ENCODE measurements at regions not wholly inside any gene's neighbourhood (a gene's known extent, or its start where the extent isn't known, plus 50 kb on each side); places are given as distances from the start of the nearest gene placed in this dataset.

DNA sequence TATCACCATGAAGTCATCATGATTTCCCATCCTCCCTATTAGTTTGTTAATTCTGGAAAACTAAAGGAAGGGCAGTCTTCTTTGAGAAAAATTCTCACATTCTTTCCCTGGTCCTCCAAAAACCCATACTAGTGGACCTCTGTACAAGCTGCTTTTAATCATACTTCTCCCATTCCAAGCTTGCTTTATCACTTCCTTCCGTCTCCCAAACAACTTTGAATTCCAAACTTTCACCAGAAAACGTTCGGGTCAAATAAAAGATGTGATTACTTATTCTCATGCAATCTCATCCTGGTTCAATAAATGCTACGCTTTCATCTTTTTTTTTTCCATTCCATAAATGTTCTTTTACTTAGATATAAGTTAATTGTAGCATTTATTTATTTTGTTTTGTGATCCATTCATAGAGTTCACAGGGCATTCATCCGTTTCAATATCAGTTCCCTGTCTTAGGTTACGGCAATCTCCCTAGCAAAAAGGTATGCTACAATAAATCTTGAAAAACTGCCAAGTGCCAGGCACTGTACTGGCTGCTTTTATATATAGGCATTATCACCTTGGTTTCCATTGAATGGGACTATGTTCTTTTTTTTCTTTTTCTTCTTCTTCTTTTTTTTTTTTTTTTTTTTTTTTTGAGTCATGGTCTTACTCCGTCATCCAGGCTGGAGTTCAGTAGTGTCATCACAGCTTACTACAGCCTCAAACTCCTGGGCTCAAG, 100.2 kb upstream of the GREM2 start:
- H3K4me2 ChIP-seq (ENCODE audit: low read length): no peak overlapping the region
- H3K9ac ChIP-seq: no peak overlapping the region

DNA sequence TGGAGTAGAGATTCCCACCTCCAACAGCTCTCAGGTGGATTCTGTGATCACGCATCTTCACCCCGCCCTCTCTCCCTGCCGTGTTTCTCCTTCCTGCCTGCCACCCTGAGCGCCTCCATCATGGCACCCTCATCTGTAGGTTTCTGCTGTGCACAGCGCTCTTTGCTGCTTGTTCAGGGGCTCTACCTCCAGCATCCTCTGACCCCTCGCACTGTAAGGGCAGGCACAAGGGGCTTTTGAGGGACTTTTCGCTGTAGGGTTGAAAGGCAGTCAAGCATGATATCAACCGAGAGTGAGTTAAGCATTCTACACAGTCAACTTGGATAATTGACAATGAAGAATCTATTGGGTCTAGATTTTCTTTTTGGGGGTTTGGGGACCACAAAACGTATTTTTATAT, 99.1 kb upstream of the GREM2 start:
- H3K9me3 ChIP-seq (ENCODE audit: control insufficient read depth, low read length): no peaks in the 10 kb centered on the region
- no peaks in the 10 kb centered on the region for H3K4me1 ChIP-seq
- TF ChIP-seq, protein P1, sequence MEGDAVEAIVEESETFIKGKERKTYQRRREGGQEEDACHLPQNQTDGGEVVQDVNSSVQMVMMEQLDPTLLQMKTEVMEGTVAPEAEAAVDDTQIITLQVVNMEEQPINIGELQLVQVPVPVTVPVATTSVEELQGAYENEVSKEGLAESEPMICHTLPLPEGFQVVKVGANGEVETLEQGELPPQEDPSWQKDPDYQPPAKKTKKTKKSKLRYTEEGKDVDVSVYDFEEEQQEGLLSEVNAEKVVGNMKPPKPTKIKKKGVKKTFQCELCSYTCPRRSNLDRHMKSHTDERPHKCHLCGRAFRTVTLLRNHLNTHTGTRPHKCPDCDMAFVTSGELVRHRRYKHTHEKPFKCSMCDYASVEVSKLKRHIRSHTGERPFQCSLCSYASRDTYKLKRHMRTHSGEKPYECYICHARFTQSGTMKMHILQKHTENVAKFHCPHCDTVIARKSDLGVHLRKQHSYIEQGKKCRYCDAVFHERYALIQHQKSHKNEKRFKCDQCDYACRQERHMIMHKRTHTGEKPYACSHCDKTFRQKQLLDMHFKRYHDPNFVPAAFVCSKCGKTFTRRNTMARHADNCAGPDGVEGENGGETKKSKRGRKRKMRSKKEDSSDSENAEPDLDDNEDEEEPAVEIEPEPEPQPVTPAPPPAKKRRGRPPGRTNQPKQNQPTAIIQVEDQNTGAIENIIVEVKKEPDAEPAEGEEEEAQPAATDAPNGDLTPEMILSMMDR (IDR thresholded peaks at IDR 0.05): no peak
- H3K36me3 ChIP-seq (ENCODE audit: control insufficient read depth, insufficient read depth, low read length): no peaks in the 10 kb centered on the region
- H2AFZ ChIP-seq: no peak overlapping the region
- no peaks in the 10 kb centered on the region for H3K27me3 ChIP-seq (ENCODE audit: control insufficient read depth, insufficient read depth, low read length)
- no peaks in the 10 kb centered on the region for H3K79me2 ChIP-seq
- no peak overlapping the region for H3K27ac ChIP-seq
- H3K4me2 ChIP-seq (ENCODE audit: low read length): no peak overlapping the region
- H3K9ac ChIP-seq: no peak overlapping the region
- no peak overlapping the region for H3K4me3 ChIP-seq (ENCODE audit: low read depth, low read length)

More for the DNA sequence above, 100.2 kb upstream of the GREM2 start:
- Histone ChIP-seq H3K4me3 (ENCODE audit: low read depth, low read length) (no peak overlapping the region), H3K27me3 (ENCODE audit: control insufficient read depth, insufficient read depth, low read length) (no peaks in the 10 kb centered on the region), H3K79me2 (no peaks in the 10 kb centered on the region), H3K4me1 (no peaks in the 10 kb centered on the region), H3K36me3 (ENCODE audit: control insufficient read depth, insufficient read depth, low read length) (no peaks in the 10 kb centered on the region), H3K9me3 (ENCODE audit: control insufficient read depth, low read length) (no peaks in the 10 kb centered on the region), H3K27ac (no peak overlapping the region), H2AFZ (no peak overlapping the region)
- TF ChIP-seq, protein P1 (IDR thresholded peaks at IDR 0.05): no peak

DNA sequence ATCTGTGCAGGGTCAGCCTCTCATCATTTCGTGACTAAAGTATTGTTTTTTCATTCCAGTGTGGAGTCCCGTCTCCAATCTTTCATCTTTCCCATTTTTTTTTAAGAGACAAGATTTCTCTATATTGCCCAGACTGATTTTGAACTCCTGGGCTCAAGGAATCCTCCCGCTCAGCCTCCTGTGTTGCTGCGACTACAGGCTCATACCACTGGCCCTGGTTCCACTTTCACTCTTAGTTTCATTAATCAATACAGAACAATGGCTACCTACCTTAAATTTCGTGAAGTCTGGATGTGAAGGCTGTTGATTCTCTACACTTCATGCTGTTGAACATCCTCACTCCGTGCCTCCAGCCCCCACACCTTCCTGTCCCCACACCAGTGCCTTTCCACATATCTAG, 97.7 kb upstream of the GREM2 start:
- Histone ChIP-seq H3K4me3 (ENCODE audit: low read depth, low read length) (no peak overlapping the region), H3K9me3 (ENCODE audit: control insufficient read depth, low read length) (no peaks in the 10 kb centered on the region), H3K36me3 (ENCODE audit: control insufficient read depth, insufficient read depth, low read length) (no peaks in the 10 kb centered on the region), H3K79me2 (no peaks in the 10 kb centered on the region), H3K4me1 (no peaks in the 10 kb centered on the region), H3K27me3 (ENCODE audit: control insufficient read depth, insufficient read depth, low read length) (no peaks in the 10 kb centered on the region), H3K4me2 (ENCODE audit: low read length) (no peak overlapping the region), H3K27ac (no peak overlapping the region), H3K9ac (no peak overlapping the region), H2AFZ (no peak overlapping the region)
- TF ChIP-seq, protein P1 (IDR thresholded peaks at IDR 0.05): no peak

DNA sequence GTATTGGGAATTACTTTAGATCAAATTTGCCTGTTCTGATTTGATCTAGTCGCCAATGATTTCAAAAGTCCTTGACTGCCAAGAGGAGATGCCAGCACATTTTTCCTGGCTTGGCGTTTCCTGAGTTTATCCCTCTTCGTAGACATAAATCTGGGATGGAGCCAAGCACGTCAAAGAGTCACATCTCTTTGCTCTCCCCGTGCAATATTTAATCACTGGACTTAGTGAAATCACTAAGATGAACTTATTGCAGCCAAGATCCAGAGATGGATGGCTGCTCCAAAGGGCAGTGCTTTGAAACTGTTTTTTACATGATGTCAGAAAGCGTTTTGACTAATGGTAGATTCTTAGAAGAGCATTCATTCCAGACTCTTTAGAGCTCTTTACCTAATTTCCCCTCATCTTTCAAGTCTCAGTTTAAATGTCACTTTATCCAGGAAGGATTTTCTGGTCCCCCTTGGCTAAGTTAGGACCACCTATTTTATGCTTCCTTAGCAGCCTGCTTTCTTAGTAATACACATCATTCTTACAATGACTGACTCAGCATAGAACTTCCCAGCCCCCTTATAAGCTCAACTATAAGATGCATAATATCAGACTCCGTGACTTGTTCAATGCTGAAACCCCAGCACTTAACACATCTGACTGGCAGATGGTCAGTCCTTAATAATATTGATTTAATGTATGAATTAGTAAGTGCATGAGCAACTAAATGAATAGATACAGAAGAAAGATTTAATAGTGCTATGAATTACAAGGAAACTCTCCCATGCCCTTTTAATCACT, 94.4 kb upstream of the GREM2 start:
- Histone ChIP-seq H3K4me2 (ENCODE audit: low read length) (no peak overlapping the region), H3K27me3 (ENCODE audit: control insufficient read depth, insufficient read depth, low read length) (no peaks in the 10 kb centered on the region), H3K36me3 (ENCODE audit: control insufficient read depth, insufficient read depth, low read length) (no peaks in the 10 kb centered on the region), H2AFZ (no peak overlapping the region), H3K9ac (no peak overlapping the region), H3K9me3 (ENCODE audit: control insufficient read depth, low read length) (no peaks in the 10 kb centered on the region), H3K27ac (no peak overlapping the region), H3K4me1 (no peaks in the 10 kb centered on the region), H3K79me2 (no peaks in the 10 kb centered on the region), H3K4me3 (ENCODE audit: low read depth, low read length) (no peak overlapping the region)
- TF ChIP-seq, protein P1 (IDR thresholded peaks at IDR 0.05): no peak

Data from parathyroid adenoma (tissue), 2 donors.